Calu3 (cell line): ENCODE measurements at regions not wholly inside any gene's neighbourhood (a gene's known extent, or its start where the extent isn't known, plus 50 kb on each side); places are given as distances from the start of the nearest gene placed in this dataset.

Experiments used
- BruUV-seq: library from RNA; stranded (reverse); fragments of 400-500 nt; replicated peaks from 2 replicates; lab custom pipeline; 2021; lab: Mats Ljungman, UMichigan
- CTCF ChIA-PET: fragments of 300-600 bp; sonication (Branson Sonifier 250); formaldehyde crosslinking; loops from one replicate; lab custom pipeline; 2022; ENCODE audit warnings: antibody characterized with exemption; lab: Charles Lee
- DNase-seq: peaks from one replicate; pipeline ENCODE4 v3.0.0; 2022
- H3K27ac Mint-ChIP-seq: one replicate; pipeline ENCODE4 v1.8.0; 2022; ENCODE audit warnings: mixed read lengths; ENCODE audit not compliant: unreplicated experiment
- H3K27me3 Mint-ChIP-seq: one replicate; pipeline ENCODE4 v1.8.0; 2022; ENCODE audit warnings: mixed read lengths; ENCODE audit not compliant: unreplicated experiment
- H3K36me3 Mint-ChIP-seq: one replicate; pipeline ENCODE4 v1.8.0; 2022; ENCODE audit warnings: mild to moderate bottlenecking, moderate library complexity, mixed read lengths; ENCODE audit not compliant: insufficient read depth, unreplicated experiment
- H3K4me1 Mint-ChIP-seq: one replicate; pipeline ENCODE4 v1.8.0; 2022; ENCODE audit warnings: mild to moderate bottlenecking, low read depth, mixed read lengths; ENCODE audit not compliant: unreplicated experiment
- H3K4me3 Mint-ChIP-seq: one replicate; pipeline ENCODE4 v1.8.0; 2022; ENCODE audit warnings: mild to moderate bottlenecking, low read depth, moderate library complexity, mixed read lengths; ENCODE audit not compliant: unreplicated experiment
- H3K9me3 Mint-ChIP-seq: one replicate; pipeline ENCODE4 v1.8.0; 2022; ENCODE audit warnings: low read depth, mixed read lengths; ENCODE audit not compliant: unreplicated experiment
- CTCF ChIP-seq: fragments of 200-600 bp; IDR thresholded peaks from one replicate; pipeline ENCODE4 v1.8.0; 2022; ENCODE audit warnings: antibody characterized with exemption; ENCODE audit not compliant: unreplicated experiment
- intact Hi-C: fragments of 100-400 bp; cut with micrococcal nuclease; formaldehyde crosslinking; loops from one replicate; pipeline ENCODE4 v1.10.0; 2022; ENCODE audit not compliant: unreplicated experiment

DNA sequence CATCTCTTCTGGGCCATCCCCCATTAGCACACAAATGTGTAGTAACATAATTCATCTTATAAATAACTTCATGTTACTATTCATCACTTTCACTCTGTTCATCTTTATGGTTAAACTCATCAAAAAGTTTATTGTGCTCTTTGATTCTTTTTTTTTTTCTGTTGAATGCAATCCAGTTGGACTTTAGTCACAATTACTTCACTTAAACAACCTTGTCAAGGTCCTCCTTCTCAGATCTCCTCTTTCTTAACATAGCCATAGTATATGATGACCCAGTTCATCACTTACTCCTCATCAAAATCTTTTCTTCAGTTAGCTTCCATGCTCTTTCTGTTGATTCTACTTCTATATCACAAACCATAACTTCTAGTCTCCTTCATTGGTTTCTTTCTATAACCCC is 80.2 kb upstream of the ZC3H15 start:
- intact Hi-C loops = no loop called here
- Mint-ChIP-seq H3K27me3 (no peaks in the 10 kb centered on the region), H3K36me3 (no peaks in the 10 kb centered on the region), H3K4me3 (no peak overlapping the region), H3K4me1 (peaks cover 10% of the 10 kb centered on the region), H3K27ac (no peak overlapping the region), H3K9me3 (peaks cover 2% of the 10 kb centered on the region)
- DNase-seq = no peak
- TF ChIP-seq CTCF = no peak
- BruUV-seq = no TSS peak
- CTCF ChIA-PET = no interaction called here

DNA sequence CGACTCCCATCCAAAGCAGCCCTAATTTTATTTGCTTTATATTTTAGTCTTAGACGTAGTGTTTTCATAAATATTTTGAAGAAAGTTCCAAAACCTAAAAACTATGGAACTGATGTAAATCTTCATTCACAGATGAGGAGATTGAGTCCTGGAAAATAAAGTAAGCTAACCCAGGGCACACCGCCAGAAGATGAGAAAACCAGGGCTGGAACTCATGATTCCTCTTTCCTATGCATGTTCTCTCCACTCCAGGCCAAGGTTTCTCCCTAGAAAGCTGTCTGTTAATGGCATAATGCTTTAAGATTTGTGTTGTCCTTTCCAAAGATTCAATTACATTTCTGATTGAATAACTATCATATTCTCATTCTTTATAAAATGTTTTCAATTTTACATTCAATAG is 78.4 kb upstream of the ZC3H15 start:
- no peak for TF ChIP-seq CTCF
- Mint-ChIP-seq H3K27me3 (no peaks in the 10 kb centered on the region), H3K4me3 (no peak overlapping the region), H3K27ac (no peak overlapping the region), H3K4me1 (peaks cover 10% of the 10 kb centered on the region), H3K9me3 (peaks cover 5% of the 10 kb centered on the region), H3K36me3 (no peaks in the 10 kb centered on the region)
- intact Hi-C loops = no loop called here
- DNase-seq = no peak
- CTCF ChIA-PET = interaction anchor here (0.7 kb wide), 1 partner anchor 293 kb away, joined by 4 read pairs; no protein-coding TSS in a partner anchor
- no TSS peak for BruUV-seq

GRCh38 chr2:186410802-186411201 is 75.3 kb upstream of the ZC3H15 start:
- intact Hi-C loops = no loop called here
- no peak overlapping the region for H3K4me3 Mint-ChIP-seq
- H3K27me3 Mint-ChIP-seq = no peaks in the 10 kb centered on the region
- TF ChIP-seq CTCF = no peak
- no peaks in the 10 kb centered on the region for H3K36me3 Mint-ChIP-seq
- peaks cover 10% of the 10 kb centered on the region for H3K4me1 Mint-ChIP-seq
- no peak for DNase-seq
- BruUV-seq = no TSS peak
- H3K9me3 Mint-ChIP-seq = peaks cover 12% of the 10 kb centered on the region
- CTCF ChIA-PET = no interaction called here
- no peak overlapping the region for H3K27ac Mint-ChIP-seq

GRCh38 chr2:186422226-186422625 is 63.8 kb upstream of the ZC3H15 start:
- no peaks in the 10 kb centered on the region for H3K36me3 Mint-ChIP-seq
- no peak overlapping the region for H3K27ac Mint-ChIP-seq
- no peak for DNase-seq
- CTCF ChIA-PET = interaction anchor here (0.6 kb wide), 1 partner anchor 102 kb away, joined by 3 read pairs; no protein-coding TSS in a partner anchor
- no TSS peak for BruUV-seq
- no peaks in the 10 kb centered on the region for H3K9me3 Mint-ChIP-seq
- H3K4me1 Mint-ChIP-seq = peaks cover 33% of the 10 kb centered on the region
- no peaks in the 10 kb centered on the region for H3K27me3 Mint-ChIP-seq
- intact Hi-C loops = no loop called here
- TF ChIP-seq CTCF = no peak
- no peak overlapping the region for H3K4me3 Mint-ChIP-seq
